ENCODE measurements at regions not wholly inside any gene's neighbourhood (a gene's known extent, or its start where the extent isn't known, plus 50 kb on each side); places are given as distances from the start of the nearest gene placed in this dataset.

GRCh38 chr12:115650026-115650425 lies 627.5 kb downstream of the MED13L start:
- ChIA-PET CTCF (ENCODE audit: partially characterized antibody) (no interaction called here), POLR2A (ENCODE audit: partially characterized antibody) (no interaction called here)
- Histone ChIP-seq H3K36me3 (ENCODE audit: control insufficient read depth in 2 of 4, insufficient read depth in 4 of 4, low read length in 3 of 4) (no peaks in the 10 kb centered on the region), H3K79me2 (ENCODE audit: control insufficient read depth in 1 of 2, insufficient read depth in 2 of 2, low read length in 2 of 2) (no peaks in the 10 kb centered on the region), H2BK20ac (ENCODE audit: low read length) (no peak overlapping the region), H3K14ac (ENCODE audit: insufficient read length) (no peak overlapping the region), H2BK5ac (ENCODE audit: low read depth, low read length) (no peak overlapping the region), H4K91ac (replicated peaks; ENCODE audit: insufficient read length, low read length) (no peak overlapping the region), H3K9me3 (ENCODE audit: insufficient read depth in 2 of 2, low read depth in 1 of 2, low read length in 1 of 2) (no peaks in the 10 kb centered on the region), H4K20me1 (replicated peaks in 1 of 2; ENCODE audit: control insufficient read depth in 1 of 2, insufficient read depth in 2 of 2, low read length in 2 of 2) (no peaks in the 10 kb centered on the region), H3K23ac (ENCODE audit: insufficient read length) (no peak overlapping the region), H2BK12ac (ENCODE audit: low read depth, low read length) (no peak overlapping the region), H4K8ac (ENCODE audit: extremely low read depth, insufficient read depth, low read length) (no peak overlapping the region; the same call in 1 of the 2 replicates), H3K4me3 (ENCODE audit: extremely low read depth in 1 of 4, insufficient read depth in 2 of 4, low read depth in 3 of 4, low read length in 4 of 4) (no peak overlapping the region), H2BK15ac (ENCODE audit: low read length) (no peak overlapping the region; the same call in 1 of the 2 replicates), H2BK120ac (replicated peaks; ENCODE audit: low read depth, low read length) (no peak overlapping the region), H3K27me3 (replicated peaks in 1 of 4; ENCODE audit: control insufficient read depth in 3 of 4, extremely low read depth in 1 of 4, insufficient read depth in 3 of 4, low read length in 3 of 4) (no peaks in the 10 kb centered on the region; a peak in 1 of 7 replicates), H3K4ac (replicated peaks; ENCODE audit: insufficient read length, low read depth, low read length) (no peak overlapping the region), H3K23me2 (ENCODE audit: low read depth, low read length) (no peaks in the 10 kb centered on the region), H3K79me1 (ENCODE audit: low read depth, low read length) (no peaks in the 10 kb centered on the region), H2AFZ (ENCODE audit: low read length) (no peak overlapping the region), H3K9ac (replicated peaks in 1 of 4; ENCODE audit: extremely low read depth in 1 of 4, low read depth in 3 of 4, low read length in 3 of 4) (no peak overlapping the region), H3K4me2 (ENCODE audit: insufficient read depth in 1 of 2, low read depth in 2 of 2, low read length in 2 of 2) (no peak overlapping the region), H3K27ac (ENCODE audit: low read depth, low read length) (no peak overlapping the region), H3K18ac (ENCODE audit: extremely low read depth, low read length) (no peak overlapping the region), H4K5ac (ENCODE audit: insufficient read length, low read depth, low read length) (no peak overlapping the region), H3K4me1 (replicated peaks in 1 of 4; ENCODE audit: control insufficient read depth in 3 of 4, insufficient read depth in 4 of 4, low read length in 3 of 4) (no peaks in the 10 kb centered on the region), H3K56ac (replicated peaks; ENCODE audit: insufficient read length, low read depth, low read length) (no peak overlapping the region), H2AK5ac (ENCODE audit: low read depth, low read length) (no peak overlapping the region)
- no peak for FAIRE-seq
- TF ChIP-seq SIRT6 (IDR thresholded peaks at IDR 0.05; ENCODE audit: low read length) (no peak), CREB1 (IDR thresholded peaks at IDR 0.05) (no peak), CHD1 (IDR thresholded peaks at IDR 0.05; ENCODE audit: low read depth, low read length) (no peak), CHD2 (IDR thresholded peaks at IDR 0.05; ENCODE audit: low read length) (no peak), JUN (IDR thresholded peaks at IDR 0.05; ENCODE audit: low read depth, low read length) (no peak), CBX5 (IDR thresholded peaks at IDR 0.05; ENCODE audit: low read depth, low read length) (no peak), TCF12 (IDR thresholded peaks at IDR 0.05; ENCODE audit: low read depth, low read length) (no peak), EZH2 (IDR thresholded peaks at IDR 0.05; ENCODE audit: low read depth, low read length, severe bottlenecking) (no peak), RAD21 (IDR thresholded peaks at IDR 0.05 in 1 of 2, conservative IDR thresholded peaks at IDR 0.05 in 1 of 2; ENCODE audit: low read depth in 2 of 2, low read length in 2 of 2) (no peak), YY1 (IDR thresholded peaks at IDR 0.05; ENCODE audit: low read depth, low read length) (no peak), ATF3 (IDR thresholded peaks at IDR 0.05; ENCODE audit: insufficient read depth, low read depth, low read length) (no peak), HDAC6 (IDR thresholded peaks at IDR 0.05; ENCODE audit: low read depth, low read length) (no peak), POU5F1 (IDR thresholded peaks at IDR 0.05; ENCODE audit: low read depth, low read length) (no peak), SUZ12 (IDR thresholded peaks at IDR 0.05; ENCODE audit: low read length) (no peak), KDM4A (IDR thresholded peaks at IDR 0.05; ENCODE audit: low read depth, low read length, severe bottlenecking) (no peak)
- DNase-seq (ENCODE audit: low read depth in 1 of 2, low spot score in 2 of 2) = no peak
- 88% methylated on average over 10 of the region's 10 CpGs; no CpG with 5 or more reads in 1 of the 2 experiments for WGBS, 2 experiments (ENCODE audit: extremely low coverage in 1 of 2, insufficient coverage in 1 of 2, insufficient read length in 1 of 2, insufficient replicate concordance in 2 of 2, low coverage in 1 of 2, low lambda C conversion rate in 2 of 2, missing lambda C conversion rate in 1 of 2)

All from H1 (cell line).